ENCODE measurements at regions not wholly inside any gene's neighbourhood (a gene's known extent, or its start where the extent isn't known, plus 50 kb on each side); places are given as distances from the start of the nearest gene placed in this dataset.

DNA sequence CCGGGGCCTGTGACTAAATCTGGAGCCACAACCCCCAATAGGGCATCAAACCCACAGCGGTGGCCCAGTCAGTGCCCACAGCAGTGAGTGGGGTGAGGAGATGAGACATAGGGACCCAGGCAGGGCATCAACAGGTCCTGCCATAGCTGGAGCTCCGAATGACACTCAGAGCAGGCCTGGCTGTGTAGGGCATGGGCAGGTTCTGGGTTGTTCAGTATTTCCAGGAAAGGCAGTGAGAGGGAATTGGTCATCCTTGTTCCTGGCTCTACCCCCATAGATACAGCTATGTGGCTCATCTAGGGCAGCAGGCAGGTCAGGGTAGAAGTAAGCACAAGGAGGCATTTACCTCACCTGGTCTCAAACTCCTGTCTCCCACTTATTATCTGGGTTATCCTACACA lies 126.6 kb downstream of the BUD13 start:
- Histone ChIP-seq H3K4me1 (no peaks in the 10 kb centered on the region), H3K27me3 (ENCODE audit: insufficient read depth in 3 of 3, low read length in 2 of 3) (peaks cover 0 to 5% (median 2%) of the 10 kb centered on the region in 3 donors), H3K27ac (no peak overlapping the region), H3K4me3 (no peak overlapping the region), H3K36me3 (ENCODE audit: insufficient read depth in 1 of 2, low read depth in 1 of 2) (no peaks in the 10 kb centered on the region), H3K9me3 (no peaks in the 10 kb centered on the region)
- intact Hi-C loops (cut with DNase I): no loop called here
- TF ChIP-seq, protein P1, sequence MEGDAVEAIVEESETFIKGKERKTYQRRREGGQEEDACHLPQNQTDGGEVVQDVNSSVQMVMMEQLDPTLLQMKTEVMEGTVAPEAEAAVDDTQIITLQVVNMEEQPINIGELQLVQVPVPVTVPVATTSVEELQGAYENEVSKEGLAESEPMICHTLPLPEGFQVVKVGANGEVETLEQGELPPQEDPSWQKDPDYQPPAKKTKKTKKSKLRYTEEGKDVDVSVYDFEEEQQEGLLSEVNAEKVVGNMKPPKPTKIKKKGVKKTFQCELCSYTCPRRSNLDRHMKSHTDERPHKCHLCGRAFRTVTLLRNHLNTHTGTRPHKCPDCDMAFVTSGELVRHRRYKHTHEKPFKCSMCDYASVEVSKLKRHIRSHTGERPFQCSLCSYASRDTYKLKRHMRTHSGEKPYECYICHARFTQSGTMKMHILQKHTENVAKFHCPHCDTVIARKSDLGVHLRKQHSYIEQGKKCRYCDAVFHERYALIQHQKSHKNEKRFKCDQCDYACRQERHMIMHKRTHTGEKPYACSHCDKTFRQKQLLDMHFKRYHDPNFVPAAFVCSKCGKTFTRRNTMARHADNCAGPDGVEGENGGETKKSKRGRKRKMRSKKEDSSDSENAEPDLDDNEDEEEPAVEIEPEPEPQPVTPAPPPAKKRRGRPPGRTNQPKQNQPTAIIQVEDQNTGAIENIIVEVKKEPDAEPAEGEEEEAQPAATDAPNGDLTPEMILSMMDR (IDR thresholded peaks at IDR 0.05): no peak
- DNase-seq: no peak
- no peak for ATAC-seq
- WGBS, 3 donors: 85 to 91% (median 90%) methylated on average over 3 of the region's 3 CpGs

DNA sequence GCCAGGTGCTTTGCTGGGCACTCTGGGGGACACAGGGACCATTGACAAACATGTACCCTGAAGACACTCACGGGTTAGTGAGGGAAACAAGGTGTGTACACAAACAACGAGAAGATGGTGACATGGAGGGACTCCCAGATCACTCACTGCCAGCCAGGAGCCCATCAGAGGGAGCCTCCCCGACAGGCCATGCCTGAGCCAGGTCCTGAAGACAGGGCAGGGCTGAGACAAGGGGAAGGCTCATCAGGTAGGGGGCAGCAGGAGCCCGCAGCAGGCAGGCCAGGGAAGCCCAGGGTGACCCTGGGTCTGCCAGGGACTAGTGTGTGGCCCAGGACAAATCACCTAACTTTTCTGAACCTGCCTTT lies 127.9 kb downstream of the BUD13 start:
- intact Hi-C loops (cut with DNase I): loop anchor here in 1 of 2 donors (5.0 kb wide), 1 partner anchor 193 kb away; no protein-coding TSS in a partner anchor
- no peaks in the 10 kb centered on the region for H3K4me1 ChIP-seq
- TF ChIP-seq, protein P1 (IDR thresholded peaks at IDR 0.05): no peak
- DNase-seq (no peak), ATAC-seq (no peak)
- WGBS, 3 donors: 39 to 53% (median 45%) methylated on average over 4 of the region's 4 CpGs
- no peak overlapping the region for H3K27ac ChIP-seq
- no peaks in the 10 kb centered on the region for H3K9me3 ChIP-seq
- H3K27me3 ChIP-seq (ENCODE audit: insufficient read depth in 3 of 3, low read length in 2 of 3): peaks cover 0 to 5% (median 2%) of the 10 kb centered on the region in 3 donors
- H3K36me3 ChIP-seq (ENCODE audit: insufficient read depth in 1 of 2, low read depth in 1 of 2): no peaks in the 10 kb centered on the region
- no peak overlapping the region for H3K4me3 ChIP-seq

DNA sequence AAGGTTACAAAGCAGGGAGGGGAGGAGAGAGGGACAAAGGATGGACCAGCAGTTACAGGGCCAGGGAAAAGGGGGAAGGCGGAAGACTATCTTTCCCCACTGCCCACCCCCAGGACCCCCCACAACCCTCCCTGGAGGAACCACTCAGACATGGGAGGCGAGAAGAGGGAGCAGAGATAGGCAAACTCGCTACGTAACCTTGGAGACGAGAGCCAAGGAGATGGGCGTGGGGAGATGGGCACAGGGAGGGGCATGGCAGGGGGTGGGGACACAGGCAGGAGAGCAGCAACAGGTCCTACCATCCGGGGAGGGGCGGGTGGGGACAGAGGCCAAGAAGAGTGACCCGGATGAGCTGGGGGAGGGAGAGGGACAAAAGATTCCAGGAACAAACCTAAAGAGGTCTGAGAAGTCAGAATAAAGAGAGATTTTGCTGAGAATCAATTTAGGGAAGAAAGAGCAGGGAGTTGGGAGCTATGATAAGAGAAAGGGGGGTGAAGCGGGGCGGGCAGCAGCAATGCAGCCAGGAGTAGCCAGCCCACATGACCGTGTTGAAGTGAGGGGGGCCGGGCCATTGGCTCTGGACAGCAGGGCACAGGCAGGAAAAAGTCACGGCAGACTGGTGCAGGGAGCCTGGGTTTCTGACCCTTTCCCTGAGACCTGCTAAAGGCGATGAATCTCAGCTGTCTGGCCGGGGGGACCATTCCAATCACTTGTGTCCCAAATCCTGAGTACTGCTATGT lies 128.4 kb downstream of the BUD13 start:
- Histone ChIP-seq H3K27ac (no peak overlapping the region), H3K9me3 (no peaks in the 10 kb centered on the region), H3K4me1 (no peaks in the 10 kb centered on the region), H3K4me3 (no peak overlapping the region), H3K27me3 (ENCODE audit: insufficient read depth in 3 of 3, low read length in 2 of 3) (peaks cover 0 to 5% (median 2%) of the 10 kb centered on the region in 3 donors), H3K36me3 (ENCODE audit: insufficient read depth in 1 of 2, low read depth in 1 of 2) (no peaks in the 10 kb centered on the region)
- intact Hi-C loops (cut with DNase I): loop anchor here in 1 of 2 donors (5.0 kb wide), 1 partner anchor 192 kb away; no protein-coding TSS in a partner anchor
- WGBS, 3 donors: 37 to 53% (median 47%) methylated on average over 16 of the region's 16 CpGs
- DNase-seq (no peak), ATAC-seq (no peak)
- TF ChIP-seq, protein P1 (IDR thresholded peaks at IDR 0.05): no peak

DNA sequence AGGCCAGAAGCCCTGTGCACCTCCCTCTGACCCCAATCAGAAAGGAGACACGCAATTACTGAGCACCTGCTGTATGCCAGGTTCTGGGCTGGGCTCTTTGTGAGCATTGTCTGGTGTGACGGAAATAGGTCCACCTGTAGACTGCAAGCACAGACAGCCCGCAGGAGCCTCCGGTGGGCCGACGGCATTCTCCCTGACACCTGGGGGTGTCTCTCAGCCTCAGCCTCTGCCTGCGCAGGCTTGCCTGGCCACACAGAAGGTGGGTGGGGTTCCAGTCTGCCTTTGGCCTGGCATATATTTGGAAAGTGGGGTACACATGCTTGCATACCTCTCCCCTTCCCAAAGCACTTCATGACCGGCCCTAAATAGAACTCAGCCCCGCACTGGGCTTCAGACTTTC lies 129.3 kb downstream of the BUD13 start:
- no peak for DNase-seq
- WGBS, 3 donors: 75 to 77% (median 76%) methylated on average over 9 of the region's 9 CpGs
- Histone ChIP-seq H3K36me3 (ENCODE audit: insufficient read depth in 1 of 2, low read depth in 1 of 2) (no peaks in the 10 kb centered on the region), H3K4me3 (no peak overlapping the region), H3K4me1 (no peaks in the 10 kb centered on the region), H3K27ac (no peak overlapping the region), H3K27me3 (ENCODE audit: insufficient read depth in 3 of 3, low read length in 2 of 3) (peaks cover 0 to 5% (median 2%) of the 10 kb centered on the region in 3 donors), H3K9me3 (no peaks in the 10 kb centered on the region)
- intact Hi-C loops (cut with DNase I): loop anchor here in 1 of 2 donors (5.0 kb wide), 1 partner anchor 191 kb away; no protein-coding TSS in a partner anchor
- no peak for ATAC-seq
- TF ChIP-seq, protein P1 (IDR thresholded peaks at IDR 0.05): no peak
